PC-9 (cell line): ENCODE measurements at regions not wholly inside any gene's neighbourhood (a gene's known extent, or its start where the extent isn't known, plus 50 kb on each side); places are given as distances from the start of the nearest gene placed in this dataset.

ENCODE experiments used
- EZH2 ChIP-seq: fragments of 200-600 bp; sonication (generic); IDR thresholded peaks from 2 replicates; pipeline ENCODE4 v1.8.0; 2017; ENCODE audit warnings: antibody characterized with exemption, low read depth
- TF ChIP-seq, protein P1 (sequence below): fragments of 200-600 bp; sonication (generic); conservative IDR thresholded peaks from 2 replicates; pipeline ENCODE4 v1.6.1; 2017; ENCODE audit warnings: mixed run types, antibody characterized with exemption, mild to moderate bottlenecking, moderate library complexity

DNA sequence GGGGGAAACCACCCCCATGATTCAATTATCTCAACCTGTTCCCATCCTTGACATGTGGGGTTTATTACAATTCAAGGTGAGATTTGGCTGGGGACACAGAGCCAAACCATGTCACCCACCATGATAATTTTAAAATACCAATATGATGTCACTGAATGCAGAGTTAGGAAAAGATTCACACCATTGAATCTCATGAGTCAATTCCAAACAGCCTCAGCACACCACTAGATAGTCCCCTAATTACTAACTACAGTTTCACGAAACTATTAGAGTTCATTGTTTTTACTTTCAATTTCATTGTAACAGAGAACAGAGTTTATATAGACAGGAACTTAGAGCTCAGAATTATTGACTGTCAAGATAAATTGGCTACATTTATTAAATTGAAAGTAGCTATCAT lies 410.2 kb downstream of the FAM47A start:
- TF ChIP-seq, protein P1, sequence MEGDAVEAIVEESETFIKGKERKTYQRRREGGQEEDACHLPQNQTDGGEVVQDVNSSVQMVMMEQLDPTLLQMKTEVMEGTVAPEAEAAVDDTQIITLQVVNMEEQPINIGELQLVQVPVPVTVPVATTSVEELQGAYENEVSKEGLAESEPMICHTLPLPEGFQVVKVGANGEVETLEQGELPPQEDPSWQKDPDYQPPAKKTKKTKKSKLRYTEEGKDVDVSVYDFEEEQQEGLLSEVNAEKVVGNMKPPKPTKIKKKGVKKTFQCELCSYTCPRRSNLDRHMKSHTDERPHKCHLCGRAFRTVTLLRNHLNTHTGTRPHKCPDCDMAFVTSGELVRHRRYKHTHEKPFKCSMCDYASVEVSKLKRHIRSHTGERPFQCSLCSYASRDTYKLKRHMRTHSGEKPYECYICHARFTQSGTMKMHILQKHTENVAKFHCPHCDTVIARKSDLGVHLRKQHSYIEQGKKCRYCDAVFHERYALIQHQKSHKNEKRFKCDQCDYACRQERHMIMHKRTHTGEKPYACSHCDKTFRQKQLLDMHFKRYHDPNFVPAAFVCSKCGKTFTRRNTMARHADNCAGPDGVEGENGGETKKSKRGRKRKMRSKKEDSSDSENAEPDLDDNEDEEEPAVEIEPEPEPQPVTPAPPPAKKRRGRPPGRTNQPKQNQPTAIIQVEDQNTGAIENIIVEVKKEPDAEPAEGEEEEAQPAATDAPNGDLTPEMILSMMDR, result no peak
- TF ChIP-seq EZH2, result no peak
